ENCODE measurements at regions not wholly inside any gene's neighbourhood (a gene's known extent, or its start where the extent isn't known, plus 50 kb on each side); places are given as distances from the start of the nearest gene placed in this dataset.

GRCh38 chr15:62552444-62552843 lies 387.4 kb upstream of the C2CD4B start:
- Histone ChIP-seq H3K4me3 (ENCODE audit: low read depth, low read length) (no peak overlapping the region), H3K36me3 (ENCODE audit: insufficient read depth, low read length) (no peaks in the 10 kb centered on the region), H3K4me1 (ENCODE audit: control insufficient read depth, insufficient read depth, low read length, unreplicated experiment) (peaks cover 4% of the 10 kb centered on the region), H3K27ac (ENCODE audit: low read depth, low read length) (no peak overlapping the region), H2AFZ (ENCODE audit: low read length, unreplicated experiment) (no peak overlapping the region), H3K79me2 (ENCODE audit: control insufficient read depth, insufficient read depth, low read length, unreplicated experiment) (no peaks in the 10 kb centered on the region), H3K27me3 (ENCODE audit: insufficient read depth, low read length) (no peaks in the 10 kb centered on the region)

DNA sequence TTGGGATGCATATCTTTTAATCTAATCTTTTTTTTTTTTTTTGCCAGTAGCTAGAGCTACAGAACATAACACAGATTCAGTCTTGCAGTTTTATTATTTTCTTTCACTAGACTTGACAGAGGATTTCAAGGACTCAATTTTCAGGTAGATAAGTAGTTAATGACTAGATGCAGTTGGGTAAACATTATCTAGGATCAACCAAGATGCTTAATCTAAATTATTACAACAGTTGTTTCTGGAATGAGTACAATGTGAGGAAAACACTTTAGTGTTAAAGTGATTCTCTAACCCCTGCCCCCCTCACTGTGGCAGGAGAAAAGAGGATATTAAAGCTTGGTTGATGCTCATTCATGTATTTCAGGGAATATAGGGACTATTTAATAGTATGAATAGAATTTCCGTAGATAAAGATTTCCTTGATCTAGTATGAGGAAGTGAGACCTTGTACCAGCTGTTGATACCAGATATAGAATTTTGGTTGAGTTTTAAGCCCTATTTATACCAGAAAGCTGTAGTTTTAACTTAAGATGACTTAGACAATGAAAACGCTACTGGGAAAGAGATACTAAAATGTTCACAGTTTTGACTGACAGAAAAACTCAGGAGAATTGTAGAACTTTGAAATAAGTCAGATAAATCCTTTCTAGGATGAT lies 389.0 kb upstream of the C2CD4B start:
- Histone ChIP-seq H3K4me1 (ENCODE audit: control insufficient read depth, insufficient read depth, low read length, unreplicated experiment) (peaks cover 11% of the 10 kb centered on the region), H3K27me3 (ENCODE audit: insufficient read depth, low read length) (no peaks in the 10 kb centered on the region), H3K36me3 (ENCODE audit: insufficient read depth, low read length) (no peaks in the 10 kb centered on the region), H3K4me3 (ENCODE audit: low read depth, low read length) (no peak overlapping the region), H3K79me2 (ENCODE audit: control insufficient read depth, insufficient read depth, low read length, unreplicated experiment) (no peaks in the 10 kb centered on the region), H3K27ac (ENCODE audit: low read depth, low read length) (no peak overlapping the region), H2AFZ (ENCODE audit: low read length, unreplicated experiment) (no peak overlapping the region)

DNA sequence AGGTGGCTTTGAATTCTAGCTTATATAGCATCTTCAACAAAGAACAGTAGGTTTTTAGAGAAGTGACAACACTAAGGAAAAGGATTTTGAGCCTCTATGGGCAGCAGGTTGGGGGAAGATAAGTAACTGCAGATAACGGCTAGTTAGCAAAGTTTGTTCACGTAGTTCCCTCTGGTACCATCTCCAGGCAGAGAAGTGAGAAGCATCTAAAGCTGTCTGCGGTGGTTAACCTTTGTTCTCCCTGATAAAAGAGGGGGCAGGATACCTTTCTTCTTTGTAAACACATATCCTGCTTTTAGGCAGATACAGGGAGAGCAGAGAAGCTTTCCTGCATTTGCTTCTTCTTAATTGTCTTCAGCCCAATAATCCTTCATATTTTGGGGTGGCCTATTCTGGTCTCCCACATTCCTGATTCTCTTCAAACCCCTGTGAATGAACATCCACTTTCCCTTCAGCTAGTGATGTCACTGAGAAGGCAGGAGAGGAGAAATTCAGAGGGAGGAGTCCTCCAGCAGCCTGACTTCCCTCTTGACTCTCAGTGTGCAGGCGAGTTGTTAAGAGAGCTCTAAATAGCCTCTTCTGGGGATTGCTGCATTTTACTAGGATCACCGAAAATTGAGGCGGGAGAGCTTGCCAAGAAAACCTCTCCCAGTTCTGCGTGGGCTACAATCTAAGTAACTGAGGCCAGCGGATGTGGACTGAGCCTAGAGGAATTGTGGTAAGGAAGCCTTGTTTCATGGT lies 393.7 kb upstream of the C2CD4B start:
- no peaks in the 10 kb centered on the region for H3K36me3 ChIP-seq (ENCODE audit: insufficient read depth, low read length)
- peaks cover 23% of the 10 kb centered on the region for H3K4me1 ChIP-seq (ENCODE audit: control insufficient read depth, insufficient read depth, low read length, unreplicated experiment)
- H3K79me2 ChIP-seq (ENCODE audit: control insufficient read depth, insufficient read depth, low read length, unreplicated experiment): no peaks in the 10 kb centered on the region
- H3K27me3 ChIP-seq (ENCODE audit: insufficient read depth, low read length): no peaks in the 10 kb centered on the region
- peak overlapping the region; percentile 67 for H3K27ac ChIP-seq (ENCODE audit: low read depth, low read length)
- H2AFZ ChIP-seq (ENCODE audit: low read length, unreplicated experiment): no peak overlapping the region
- peak overlapping the region; percentile 24 for H3K4me3 ChIP-seq (ENCODE audit: low read depth, low read length)

DNA sequence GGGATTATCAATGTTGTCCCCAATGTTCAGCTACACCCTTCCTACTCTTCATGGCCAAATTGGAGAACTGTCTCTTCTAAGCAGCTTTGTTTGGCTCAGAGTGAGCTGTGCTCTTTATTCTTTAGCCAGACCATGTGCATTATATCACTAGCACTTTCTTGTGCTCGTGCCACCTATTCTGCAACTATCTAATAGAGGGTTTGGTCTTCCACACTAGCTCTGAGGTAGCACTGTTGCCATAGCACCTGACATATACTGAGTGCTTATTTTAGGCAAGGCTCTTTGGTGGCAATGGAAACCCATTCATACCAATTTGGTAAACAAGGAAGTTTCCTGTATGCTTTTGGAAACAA lies 394.3 kb upstream of the C2CD4B start:
- H3K4me3 ChIP-seq (ENCODE audit: low read depth, low read length): peak overlapping the region; percentile 24
- H3K4me1 ChIP-seq (ENCODE audit: control insufficient read depth, insufficient read depth, low read length, unreplicated experiment): peaks cover 23% of the 10 kb centered on the region
- no peak overlapping the region for H2AFZ ChIP-seq (ENCODE audit: low read length, unreplicated experiment)
- H3K27ac ChIP-seq (ENCODE audit: low read depth, low read length): peak overlapping the region; percentile 67
- no peaks in the 10 kb centered on the region for H3K36me3 ChIP-seq (ENCODE audit: insufficient read depth, low read length)
- H3K27me3 ChIP-seq (ENCODE audit: insufficient read depth, low read length): no peaks in the 10 kb centered on the region
- H3K79me2 ChIP-seq (ENCODE audit: control insufficient read depth, insufficient read depth, low read length, unreplicated experiment): no peaks in the 10 kb centered on the region

DNA sequence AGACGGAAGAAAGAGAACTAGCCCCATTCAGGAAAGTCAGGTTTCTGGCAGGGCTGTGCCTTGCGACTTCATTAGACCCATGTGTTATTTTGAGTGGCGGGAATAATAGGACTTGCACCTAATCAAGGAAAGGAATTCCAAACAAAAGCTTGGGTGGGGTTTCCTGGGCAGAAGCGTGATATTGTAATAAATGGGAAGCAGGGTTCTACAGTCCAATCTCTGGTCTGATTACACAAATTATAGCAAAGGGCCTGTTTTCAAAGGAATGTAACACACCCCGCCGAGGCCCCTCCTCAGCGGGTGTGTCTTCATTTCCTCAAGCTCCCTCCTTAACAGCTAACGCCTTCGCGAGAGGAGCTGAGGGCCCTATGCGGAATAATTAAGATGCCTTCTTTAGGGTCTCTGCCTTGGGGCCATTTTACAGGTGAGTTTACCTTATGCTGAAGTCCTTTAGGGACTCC lies 396.0 kb upstream of the C2CD4B start:
- H3K79me2 ChIP-seq (ENCODE audit: control insufficient read depth, insufficient read depth, low read length, unreplicated experiment): no peaks in the 10 kb centered on the region
- no peak overlapping the region for H2AFZ ChIP-seq (ENCODE audit: low read length, unreplicated experiment)
- no peaks in the 10 kb centered on the region for H3K36me3 ChIP-seq (ENCODE audit: insufficient read depth, low read length)
- H3K4me3 ChIP-seq (ENCODE audit: low read depth, low read length): no peak overlapping the region
- peaks cover 23% of the 10 kb centered on the region for H3K4me1 ChIP-seq (ENCODE audit: control insufficient read depth, insufficient read depth, low read length, unreplicated experiment)
- H3K27me3 ChIP-seq (ENCODE audit: insufficient read depth, low read length): no peaks in the 10 kb centered on the region
- H3K27ac ChIP-seq (ENCODE audit: low read depth, low read length): no peak overlapping the region

GRCh38 chr15:62561571-62561970 lies 396.5 kb upstream of the C2CD4B start:
- H3K4me3 ChIP-seq (ENCODE audit: low read depth, low read length): no peak overlapping the region
- peaks cover 23% of the 10 kb centered on the region for H3K4me1 ChIP-seq (ENCODE audit: control insufficient read depth, insufficient read depth, low read length, unreplicated experiment)
- H3K79me2 ChIP-seq (ENCODE audit: control insufficient read depth, insufficient read depth, low read length, unreplicated experiment): no peaks in the 10 kb centered on the region
- no peaks in the 10 kb centered on the region for H3K27me3 ChIP-seq (ENCODE audit: insufficient read depth, low read length)
- no peaks in the 10 kb centered on the region for H3K36me3 ChIP-seq (ENCODE audit: insufficient read depth, low read length)
- no peak overlapping the region for H2AFZ ChIP-seq (ENCODE audit: low read length, unreplicated experiment)
- H3K27ac ChIP-seq (ENCODE audit: low read depth, low read length): no peak overlapping the region

DNA sequence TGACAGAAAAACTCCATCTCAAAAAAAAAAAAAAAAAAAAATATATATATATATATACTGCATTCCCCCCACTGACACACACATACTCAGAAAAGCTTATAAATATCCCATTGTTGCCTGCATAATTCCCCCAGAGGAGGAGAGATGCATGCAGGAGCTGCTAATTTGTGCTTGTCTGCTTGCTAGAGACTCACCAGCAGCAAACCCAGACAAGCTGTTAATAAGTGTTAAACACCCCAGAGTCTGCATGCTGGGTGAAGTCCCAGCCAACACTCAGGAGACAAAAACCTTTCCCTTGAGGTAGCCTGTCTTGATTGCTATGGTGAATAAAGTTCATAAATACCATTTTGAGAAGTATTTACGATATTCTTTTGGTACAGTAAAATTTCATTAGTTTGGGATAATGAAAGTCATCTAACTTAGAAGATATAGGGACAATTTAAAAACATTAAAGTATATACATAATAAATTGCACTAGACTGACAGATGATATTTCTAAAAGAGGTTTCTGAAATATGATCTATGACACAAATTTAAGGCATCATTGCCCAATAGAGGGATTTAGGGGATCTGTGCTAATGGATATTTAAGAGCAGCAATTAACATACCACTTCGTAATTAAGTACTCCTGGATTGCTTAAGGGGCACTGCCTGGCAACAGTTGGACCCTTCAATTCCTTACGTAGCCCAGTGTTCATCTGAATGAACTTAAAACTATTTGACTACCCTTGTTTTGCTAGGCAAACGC lies 400.0 kb upstream of the C2CD4B start:
- H3K4me1 ChIP-seq (ENCODE audit: control insufficient read depth, insufficient read depth, low read length, unreplicated experiment): peaks cover 9% of the 10 kb centered on the region
- no peak overlapping the region for H3K27ac ChIP-seq (ENCODE audit: low read depth, low read length)
- no peak overlapping the region for H3K4me3 ChIP-seq (ENCODE audit: low read depth, low read length)
- H3K79me2 ChIP-seq (ENCODE audit: control insufficient read depth, insufficient read depth, low read length, unreplicated experiment): no peaks in the 10 kb centered on the region
- H2AFZ ChIP-seq (ENCODE audit: low read length, unreplicated experiment): no peak overlapping the region
- no peaks in the 10 kb centered on the region for H3K27me3 ChIP-seq (ENCODE audit: insufficient read depth, low read length)
- no peaks in the 10 kb centered on the region for H3K36me3 ChIP-seq (ENCODE audit: insufficient read depth, low read length)

- Histone ChIP-seq H3K27me3 (ENCODE audit: insufficient read depth, low read length) (no peaks in the 10 kb centered on the region), H3K4me1 (ENCODE audit: control insufficient read depth, insufficient read depth, low read length, unreplicated experiment) (peaks cover 9% of the 10 kb centered on the region), H3K4me3 (ENCODE audit: low read depth, low read length) (no peak overlapping the region), H3K27ac (ENCODE audit: low read depth, low read length) (no peak overlapping the region), H3K79me2 (ENCODE audit: control insufficient read depth, insufficient read depth, low read length, unreplicated experiment) (no peaks in the 10 kb centered on the region), H3K36me3 (ENCODE audit: insufficient read depth, low read length) (no peaks in the 10 kb centered on the region), H2AFZ (ENCODE audit: low read length, unreplicated experiment) (no peak overlapping the region)
Measured at GRCh38 chr15:62565634-62566026, 400.5 kb upstream of the C2CD4B start.

DNA sequence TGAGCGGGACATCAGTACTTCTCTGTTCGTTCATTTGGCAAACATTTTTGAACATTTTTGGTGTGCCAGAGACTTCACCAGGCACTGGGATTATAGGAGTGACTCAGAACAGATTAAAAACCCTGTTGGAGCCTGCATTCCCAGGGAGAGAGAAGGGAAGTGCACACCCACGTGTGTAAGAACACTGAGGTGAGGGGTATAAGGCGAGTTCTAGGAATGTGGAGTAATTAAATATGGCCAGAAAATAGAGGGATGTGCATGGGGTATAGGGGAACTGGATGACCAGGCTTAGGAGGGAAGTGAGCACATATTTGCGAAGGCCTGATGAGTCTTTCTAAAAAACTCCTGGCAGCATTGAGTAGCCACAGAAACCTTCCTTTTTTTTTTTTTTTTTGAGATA lies 401.2 kb upstream of the C2CD4B start:
- H3K4me1 ChIP-seq (ENCODE audit: control insufficient read depth, insufficient read depth, low read length, unreplicated experiment): peaks cover 11% of the 10 kb centered on the region
- H3K27me3 ChIP-seq (ENCODE audit: insufficient read depth, low read length): no peaks in the 10 kb centered on the region
- no peak overlapping the region for H2AFZ ChIP-seq (ENCODE audit: low read length, unreplicated experiment)
- no peak overlapping the region for H3K4me3 ChIP-seq (ENCODE audit: low read depth, low read length)
- H3K27ac ChIP-seq (ENCODE audit: low read depth, low read length): no peak overlapping the region
- no peaks in the 10 kb centered on the region for H3K79me2 ChIP-seq (ENCODE audit: control insufficient read depth, insufficient read depth, low read length, unreplicated experiment)
- H3K36me3 ChIP-seq (ENCODE audit: insufficient read depth, low read length): no peaks in the 10 kb centered on the region

- no peak overlapping the region for H2AFZ ChIP-seq (ENCODE audit: low read length, unreplicated experiment)
- no peak overlapping the region for H3K27ac ChIP-seq (ENCODE audit: low read depth, low read length)
- H3K79me2 ChIP-seq (ENCODE audit: control insufficient read depth, insufficient read depth, low read length, unreplicated experiment): no peaks in the 10 kb centered on the region
- H3K27me3 ChIP-seq (ENCODE audit: insufficient read depth, low read length): no peaks in the 10 kb centered on the region
- H3K4me3 ChIP-seq (ENCODE audit: low read depth, low read length): no peak overlapping the region
- H3K4me1 ChIP-seq (ENCODE audit: control insufficient read depth, insufficient read depth, low read length, unreplicated experiment): peaks cover 11% of the 10 kb centered on the region
- no peaks in the 10 kb centered on the region for H3K36me3 ChIP-seq (ENCODE audit: insufficient read depth, low read length)
Measured at GRCh38 chr15:62567501-62567900, 402.4 kb upstream of the C2CD4B start.
